NCI-H2227 treated with DMSO at 0.1 percent for 48 hours (cell line): ENCODE measurements at regions not wholly inside any gene's neighbourhood (a gene's known extent, or its start where the extent isn't known, plus 50 kb on each side); places are given as distances from the start of the nearest gene placed in this dataset.
"Not testable (repeated sequence)": the region's sequence is repeated elsewhere in the genome, so short reads cannot be mapped to it uniquely, and the experiment has no call there.

Source experiments
- DNase-seq: peaks from one replicate; lab custom pipeline; 2025; lab: John Stamatoyannopoulos, UW

DNA sequence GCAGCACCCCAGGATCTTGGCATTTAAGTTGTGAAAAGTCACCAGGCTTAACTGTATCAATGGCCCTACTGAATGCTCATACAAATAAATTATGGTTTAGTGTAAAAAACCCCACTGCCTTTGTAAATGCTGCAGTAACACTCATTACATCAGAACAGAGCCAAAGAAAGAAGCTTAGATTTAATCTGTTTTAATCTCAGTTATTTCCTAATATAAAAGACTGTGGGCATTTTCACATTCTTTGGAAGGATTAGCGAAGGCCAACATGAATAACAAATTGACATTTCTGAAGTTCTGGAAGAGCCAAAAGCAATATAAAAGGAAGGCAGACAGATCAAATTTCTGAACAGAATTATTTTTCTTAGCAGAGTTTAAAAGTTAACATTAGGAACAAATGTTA is 140.0 kb upstream of the HCCS start:
- no peak for DNase-seq

- DNase-seq = no peak
Observed at GRCh38 chrX:10971759-10972158, 139.4 kb upstream of the HCCS start.

GRCh38 chrX:10972706-10973105 is 138.4 kb upstream of the HCCS start:
- no peak for DNase-seq

DNA sequence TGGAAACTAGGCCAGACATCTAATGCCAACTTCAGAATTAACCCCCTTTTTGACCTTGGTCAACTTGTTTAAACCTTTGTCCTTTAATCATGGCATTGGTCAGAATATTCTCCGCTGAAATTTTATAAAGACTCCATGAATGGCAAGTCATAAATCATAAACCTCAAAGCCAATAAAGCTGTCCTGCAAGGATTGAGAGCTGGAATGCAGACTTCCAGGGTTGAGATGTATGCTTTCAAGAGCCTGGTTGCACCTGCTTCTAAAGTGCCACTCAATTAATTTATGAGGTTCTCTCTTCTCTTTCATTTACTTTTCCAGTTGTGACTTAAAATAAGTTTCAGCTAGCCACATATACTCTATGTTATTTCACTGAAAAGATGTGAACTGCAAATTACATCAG is 136.2 kb upstream of the HCCS start:
- no peak for DNase-seq

DNA sequence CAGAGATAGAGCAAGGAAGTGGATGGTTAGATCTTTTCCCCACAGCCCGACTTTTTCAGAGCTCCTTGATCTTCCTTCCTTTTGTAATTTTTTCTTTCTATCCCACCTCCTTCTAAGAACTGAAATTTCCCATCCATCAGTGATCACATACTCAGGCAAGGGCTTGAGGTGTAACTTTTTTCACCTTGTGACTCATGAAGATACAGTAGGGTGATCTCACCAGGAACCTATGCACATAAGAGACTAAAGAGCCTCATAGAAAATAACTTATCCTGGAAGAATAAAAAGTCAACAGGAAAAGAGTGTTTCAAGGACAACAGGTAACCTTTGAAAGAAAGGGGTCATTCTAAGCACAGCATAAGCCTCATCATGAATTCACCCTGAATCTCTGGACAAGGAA is 131.2 kb upstream of the HCCS start:
- DNase-seq = no peak

- DNase-seq = no peak
Observed at GRCh38 chrX:10981506-10981905, 129.6 kb upstream of the HCCS start.

DNA sequence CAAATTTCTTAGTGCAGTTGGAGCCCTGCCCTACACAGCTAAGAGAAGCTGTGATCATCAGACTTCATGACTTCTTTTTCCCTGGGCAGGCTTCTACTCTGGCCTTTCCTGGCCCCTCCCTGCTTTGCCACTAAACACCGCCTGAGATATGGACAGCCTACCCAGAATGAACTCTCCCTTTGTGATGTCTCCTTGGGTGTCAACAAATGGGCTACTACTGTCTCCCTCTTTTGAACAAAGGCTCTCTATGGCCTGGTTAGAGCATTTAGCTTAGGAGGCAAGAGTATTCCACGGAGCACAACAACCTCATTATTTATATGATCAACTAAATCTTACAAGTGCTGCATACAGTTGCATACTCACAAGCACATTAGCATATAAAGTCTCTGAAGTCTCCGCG is 127.6 kb upstream of the HCCS start:
- no peak for DNase-seq

- DNase-seq = no peak
Observed at GRCh38 chrX:10984213-10984612, 126.9 kb upstream of the HCCS start.

DNA sequence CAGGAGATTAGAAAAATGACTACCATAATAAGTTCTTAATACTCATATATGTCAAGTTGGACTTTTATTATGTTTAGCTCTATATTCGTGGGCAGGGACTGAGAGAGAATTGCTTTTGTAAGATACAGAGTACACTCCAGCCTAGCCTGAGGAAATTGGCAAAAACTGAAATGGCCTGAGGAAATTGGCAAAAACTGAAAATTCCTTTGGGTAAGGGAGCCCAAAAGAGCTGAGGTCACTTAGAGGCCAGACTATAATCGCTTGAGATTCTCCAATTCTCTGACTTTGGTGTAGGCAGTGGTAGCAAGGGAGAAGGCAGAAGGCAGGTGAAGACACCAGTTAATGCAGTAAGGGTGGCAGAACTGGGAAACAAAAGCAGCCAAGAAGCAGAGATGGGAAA is 124.5 kb upstream of the HCCS start:
- no peak for DNase-seq

DNA sequence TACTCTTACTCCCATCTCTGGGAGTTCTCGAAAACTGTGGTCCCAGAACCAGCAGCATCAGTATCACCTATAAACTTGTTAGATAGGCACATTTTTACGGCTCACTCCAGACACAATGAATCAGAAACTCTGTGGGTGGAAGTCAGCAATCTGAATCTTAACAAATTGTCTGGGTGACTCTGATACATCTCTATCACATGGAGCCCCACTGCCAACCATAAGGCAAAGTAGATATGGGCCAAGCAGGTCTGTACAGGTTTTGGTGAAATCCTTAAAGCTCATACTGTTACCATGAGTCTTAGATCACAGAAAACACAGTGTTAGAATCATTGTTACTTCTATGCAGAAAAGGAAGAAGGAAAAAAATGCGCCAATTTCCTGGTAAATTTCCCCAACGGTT is 122.5 kb upstream of the HCCS start:
- no peak for DNase-seq

DNA sequence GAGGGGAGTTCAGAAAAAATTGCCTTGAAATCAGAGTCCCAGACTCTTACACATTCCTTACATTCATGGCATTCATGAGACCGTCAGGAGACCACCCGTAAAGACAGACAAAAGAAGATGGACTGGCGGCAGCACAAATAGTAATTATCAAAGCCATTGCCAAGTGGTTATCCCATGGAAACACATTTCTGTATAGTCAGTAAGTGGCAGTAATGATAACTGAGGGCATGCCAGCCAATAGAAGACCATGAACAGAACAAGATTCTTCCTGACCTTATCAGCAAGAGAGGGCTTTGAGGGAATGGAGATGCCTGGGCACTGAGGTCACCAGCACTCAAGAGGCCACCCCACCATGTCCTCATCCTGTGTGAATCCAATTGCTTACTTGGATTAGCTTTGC is 121.7 kb upstream of the HCCS start:
- DNase-seq = peak; percentile 66

DNA sequence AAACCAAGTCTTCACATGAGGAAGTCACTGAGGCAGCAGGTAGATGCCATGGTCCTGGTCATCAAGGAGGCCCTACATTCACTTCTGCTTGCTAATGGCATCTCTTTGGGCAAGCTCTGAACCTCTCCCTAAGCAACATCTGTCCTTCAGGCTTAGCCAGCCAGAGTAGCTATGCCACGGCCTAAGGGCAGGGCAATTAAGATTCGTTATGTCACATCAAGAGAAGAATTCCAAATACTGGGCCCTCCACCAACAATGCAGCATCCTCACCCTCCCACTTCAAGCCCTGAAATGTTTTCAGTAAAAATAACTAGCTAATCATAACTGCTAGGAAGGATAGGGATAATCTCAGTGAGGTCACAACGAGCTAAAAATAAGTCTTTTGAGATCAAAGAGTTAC is 120.7 kb upstream of the HCCS start:
- no peak for DNase-seq

- DNase-seq = no peak
Observed at GRCh38 chrX:10990976-10991375, 120.2 kb upstream of the HCCS start.

DNA sequence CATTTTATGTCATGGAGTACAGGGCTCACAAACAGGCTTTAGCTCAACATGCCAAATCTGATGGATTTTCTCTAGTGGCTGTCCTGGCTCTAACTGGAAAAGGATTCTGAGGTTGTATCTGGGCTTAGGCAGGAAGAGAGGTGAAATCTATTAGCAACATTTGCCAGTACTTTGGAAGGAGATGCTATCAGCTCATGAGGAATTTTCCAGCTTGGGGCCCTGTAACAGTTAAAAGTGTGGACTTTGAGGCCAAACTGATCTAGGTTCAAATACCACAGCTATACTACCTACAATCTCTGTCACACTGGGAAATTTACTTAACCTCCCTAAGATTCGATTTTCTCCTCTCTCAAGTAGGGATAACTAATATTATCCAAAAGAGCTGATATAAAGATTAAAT is 119.0 kb upstream of the HCCS start:
- DNase-seq = no peak

GRCh38 chrX:11007076-11007475 is 104.1 kb upstream of the HCCS start:
- DNase-seq = not testable (repeated sequence)

GRCh38 chrX:11010476-11010875 is 100.7 kb upstream of the HCCS start:
- DNase-seq = no peak

DNA sequence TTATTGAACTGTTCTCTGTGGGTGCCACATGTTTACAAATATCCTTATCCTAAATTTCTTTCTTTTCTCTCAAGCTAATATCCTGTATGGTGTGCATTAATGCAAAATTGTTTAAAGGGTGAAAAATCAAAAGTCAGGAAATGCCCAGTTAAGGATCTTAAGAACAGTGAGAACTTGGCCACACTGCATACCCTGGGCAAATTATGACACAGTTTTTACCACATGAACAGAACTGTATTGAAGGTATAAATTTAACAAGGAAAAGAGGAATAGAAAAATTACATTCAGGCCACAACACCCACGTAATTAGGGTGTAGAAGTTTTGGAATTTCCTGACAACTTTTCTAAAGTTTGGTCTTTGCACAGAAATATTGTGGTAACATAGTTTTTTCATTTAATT is 94.4 kb upstream of the HCCS start:
- DNase-seq = no peak

- not testable (repeated sequence) for DNase-seq
Observed at GRCh38 chrX:11022588-11022987, 88.5 kb upstream of the HCCS start.

- DNase-seq = no peak
Observed at GRCh38 chrX:11039926-11040325, 71.2 kb upstream of the HCCS start.

- DNase-seq = no peak
Observed at GRCh38 chrX:11040405-11040804, 70.7 kb upstream of the HCCS start.

GRCh38 chrX:11040996-11041395 is 70.1 kb upstream of the HCCS start:
- no peak for DNase-seq

GRCh38 chrX:11050013-11050412 is 61.1 kb upstream of the HCCS start:
- DNase-seq = no peak

DNA sequence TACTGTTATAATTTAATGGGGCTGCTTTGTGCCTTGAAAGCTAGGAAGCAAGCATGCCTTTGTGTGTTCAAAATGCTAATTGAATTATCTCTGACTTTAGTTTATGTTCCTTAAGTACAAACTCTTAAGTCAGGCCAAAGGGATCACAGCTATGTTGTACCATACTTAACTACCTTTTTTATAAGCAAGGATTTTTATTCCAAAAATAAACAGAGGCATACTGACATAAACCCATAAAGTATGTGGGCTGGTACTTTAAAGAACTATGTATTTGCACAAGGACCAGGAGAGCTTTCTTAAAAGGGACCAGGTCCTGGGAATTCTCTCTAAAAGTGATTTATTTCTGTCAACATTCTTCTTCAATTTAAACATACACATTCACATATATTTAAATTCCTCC is 57.8 kb upstream of the HCCS start:
- DNase-seq = no peak

- no peak for DNase-seq
Observed at GRCh38 chrX:11056322-11057176, 54.6 kb upstream of the HCCS start.
